ENCODE measurements at regions not wholly inside any gene's neighbourhood (a gene's known extent, or its start where the extent isn't known, plus 50 kb on each side); places are given as distances from the start of the nearest gene placed in this dataset.

DNA sequence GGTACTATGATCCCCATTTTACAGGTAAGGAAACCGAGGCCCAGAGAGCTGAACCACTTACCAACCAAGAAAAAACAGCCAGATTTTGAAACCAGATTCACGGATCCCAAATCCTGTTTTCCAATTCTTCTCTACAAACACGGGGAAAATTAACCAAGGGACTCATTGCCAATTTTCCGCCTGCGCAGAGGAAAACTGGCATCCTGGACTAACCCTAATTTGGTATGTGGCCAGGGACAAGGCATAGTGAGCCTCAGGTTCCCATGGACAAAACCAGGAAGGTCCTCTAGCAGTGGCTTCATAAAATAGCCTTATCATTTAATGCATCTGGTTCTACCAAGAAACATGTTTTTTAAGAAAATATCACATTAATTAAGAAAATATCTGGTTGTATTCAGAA is 517.3 kb downstream of the MED13L start:
- no peak for DNase-seq (ENCODE audit: low spot score)

DNA sequence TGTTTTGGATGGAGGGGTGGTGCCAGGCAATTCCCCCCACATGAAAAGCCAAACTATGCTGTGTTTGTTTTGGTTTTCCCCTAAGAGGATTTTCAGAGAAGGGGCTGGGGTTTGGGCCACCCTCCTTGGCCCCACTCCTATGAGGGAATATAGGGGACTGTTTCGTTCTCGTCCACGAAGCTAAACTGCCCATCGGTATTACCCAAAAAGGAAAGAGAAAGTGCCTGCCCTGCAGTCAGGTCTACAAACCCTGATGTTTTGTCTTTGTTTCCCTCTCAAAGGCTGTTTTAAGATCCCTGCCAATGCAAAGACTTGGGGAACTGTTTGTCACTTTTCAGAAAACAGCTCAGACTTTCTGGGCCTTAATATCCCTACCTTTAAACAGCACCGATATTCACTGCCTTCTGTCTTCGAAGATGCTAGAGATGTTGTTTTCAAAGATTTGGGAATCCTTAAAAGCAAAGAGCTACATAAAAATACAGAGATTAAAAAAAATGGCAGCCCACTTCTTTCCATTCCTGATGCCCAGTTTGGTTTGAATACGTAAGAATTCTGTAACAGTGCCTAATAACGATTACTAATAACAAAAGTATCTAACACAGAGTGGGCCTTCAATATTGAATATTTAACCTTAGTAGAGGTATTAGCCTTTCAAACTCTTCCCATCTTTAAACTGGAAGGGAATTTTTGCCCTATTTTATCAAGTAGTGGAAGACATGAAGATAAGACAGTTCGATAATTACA is 518.4 kb downstream of the MED13L start:
- DNase-seq (ENCODE audit: low spot score): no peak

DNA sequence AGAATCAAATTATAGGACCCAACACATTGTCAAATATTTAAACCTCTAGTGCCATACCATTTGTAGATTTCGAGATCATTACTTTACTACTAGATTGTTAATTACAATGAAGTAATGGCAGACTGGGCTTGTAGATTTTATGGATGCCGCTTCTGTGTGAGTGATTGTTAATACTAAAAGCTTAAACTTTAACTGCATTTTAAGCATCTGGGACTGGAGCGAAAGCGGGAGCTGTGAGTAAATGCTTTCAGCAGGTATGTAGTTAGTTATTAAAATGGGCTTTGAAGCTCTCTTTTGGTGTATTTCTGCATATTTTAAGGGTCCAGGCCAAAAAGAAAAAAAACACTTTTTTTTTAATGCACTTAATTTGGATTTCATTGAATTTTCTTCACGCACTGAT is 519.3 kb downstream of the MED13L start:
- no peak for DNase-seq (ENCODE audit: low spot score)

DNA sequence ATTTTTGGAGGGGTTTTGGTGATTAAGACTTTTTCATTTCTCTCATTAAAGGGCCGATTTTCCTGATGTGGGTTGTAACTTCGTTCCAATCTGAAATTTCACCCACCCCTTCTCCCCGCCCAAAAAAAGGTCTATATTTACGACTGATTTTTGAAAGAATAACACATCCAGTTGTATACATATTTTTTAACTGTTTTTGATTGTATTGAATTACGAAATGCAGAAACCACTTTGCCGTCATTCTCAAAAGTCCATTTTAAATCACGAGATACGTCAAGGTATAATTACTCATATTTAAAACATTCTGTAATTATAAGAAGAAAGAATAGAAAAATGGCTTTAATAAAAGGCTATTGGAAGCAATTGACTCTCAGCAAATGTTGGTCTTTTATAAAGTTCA is 520.7 kb downstream of the MED13L start:
- DNase-seq (ENCODE audit: low spot score): no peak

- DNase-seq (ENCODE audit: low spot score): no peak
These were observed 521.2 kb downstream of the MED13L start for GRCh38 chr12:115756271-115756670.

DNA sequence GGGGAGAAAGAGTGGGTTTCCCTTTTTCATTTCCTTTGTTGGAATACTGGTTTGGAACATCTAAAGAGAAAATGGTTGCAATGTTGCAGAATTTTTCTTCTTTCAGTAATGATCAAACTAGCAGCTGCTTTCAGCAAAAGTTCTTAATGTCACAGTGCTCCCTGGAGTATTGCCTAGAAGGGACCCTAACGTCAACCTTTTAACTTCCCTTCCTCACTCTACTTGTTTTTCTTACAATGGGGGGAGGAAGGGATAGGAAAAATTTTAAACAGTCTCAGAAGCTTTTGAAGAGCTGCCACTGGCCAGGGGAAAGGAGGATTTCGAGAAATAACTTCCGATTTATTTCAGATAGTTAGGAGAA is 521.8 kb downstream of the MED13L start:
- no peak for DNase-seq (ENCODE audit: low spot score)

GRCh38 chr12:115755061-115755724 is 522.3 kb downstream of the MED13L start:
- DNase-seq (ENCODE audit: low spot score): no peak

GRCh38 chr12:115752913-115753726 is 524.4 kb downstream of the MED13L start:
- no peak for DNase-seq (ENCODE audit: low spot score)

DNA sequence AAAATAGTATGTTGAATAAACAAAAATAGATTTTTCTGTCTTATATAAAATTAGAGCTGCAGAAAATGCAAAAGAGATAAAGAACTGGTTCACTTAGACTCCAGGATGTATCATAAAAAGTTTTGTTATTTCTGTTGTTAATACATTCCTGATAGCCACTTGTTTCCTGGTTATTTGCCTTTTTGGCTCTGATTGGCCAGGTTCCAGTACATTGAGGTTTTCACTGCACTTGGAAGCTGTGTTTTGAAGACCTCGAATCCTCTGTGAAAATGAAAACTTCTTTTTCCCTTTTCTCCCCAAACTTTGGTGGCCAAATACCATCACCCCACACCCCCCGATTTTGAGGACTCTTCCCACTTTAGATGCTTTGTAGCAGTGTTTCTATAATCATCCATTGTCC is 525.3 kb downstream of the MED13L start:
- DNase-seq (ENCODE audit: low spot score): no peak

- DNase-seq (ENCODE audit: low spot score): no peak
These were observed 527.2 kb downstream of the MED13L start for GRCh38 chr12:115750340-115750739.

DNA sequence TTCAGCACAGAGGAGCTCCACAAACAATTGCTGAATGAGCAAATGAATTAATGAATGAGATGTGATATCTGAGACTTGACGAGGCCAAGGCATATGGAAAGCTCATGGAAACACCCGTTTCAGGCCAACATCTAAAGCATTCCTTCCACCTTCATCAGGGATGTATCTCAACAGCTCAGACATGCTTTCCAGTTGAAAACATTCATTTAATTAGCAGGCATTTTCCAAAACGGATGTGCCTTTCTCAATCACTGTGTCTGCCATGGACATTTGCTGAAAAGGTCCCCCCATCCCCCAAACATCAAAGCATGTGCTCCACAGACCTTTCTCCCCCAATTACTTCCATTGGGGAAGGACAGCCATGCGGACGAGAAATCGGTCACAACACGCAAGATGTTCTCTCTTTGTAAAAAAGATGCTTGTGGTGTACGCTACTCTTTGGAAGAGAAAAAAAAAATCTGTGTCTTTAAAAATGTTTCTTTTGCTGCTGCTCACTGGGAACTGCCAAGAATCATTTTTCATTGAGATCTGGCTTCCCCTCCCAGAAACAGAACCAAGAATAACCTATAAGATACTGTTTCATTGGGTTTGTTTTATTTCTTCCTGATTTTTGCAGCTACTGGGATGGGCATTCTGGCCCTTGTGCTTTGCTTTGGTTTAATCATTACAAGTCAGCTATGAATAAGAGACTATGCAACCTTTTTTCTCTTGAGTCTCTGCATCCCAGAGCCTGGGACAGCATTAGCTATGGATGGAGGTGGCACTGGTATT is 528.2 kb downstream of the MED13L start:
- no peak for DNase-seq (ENCODE audit: low spot score)

DNA sequence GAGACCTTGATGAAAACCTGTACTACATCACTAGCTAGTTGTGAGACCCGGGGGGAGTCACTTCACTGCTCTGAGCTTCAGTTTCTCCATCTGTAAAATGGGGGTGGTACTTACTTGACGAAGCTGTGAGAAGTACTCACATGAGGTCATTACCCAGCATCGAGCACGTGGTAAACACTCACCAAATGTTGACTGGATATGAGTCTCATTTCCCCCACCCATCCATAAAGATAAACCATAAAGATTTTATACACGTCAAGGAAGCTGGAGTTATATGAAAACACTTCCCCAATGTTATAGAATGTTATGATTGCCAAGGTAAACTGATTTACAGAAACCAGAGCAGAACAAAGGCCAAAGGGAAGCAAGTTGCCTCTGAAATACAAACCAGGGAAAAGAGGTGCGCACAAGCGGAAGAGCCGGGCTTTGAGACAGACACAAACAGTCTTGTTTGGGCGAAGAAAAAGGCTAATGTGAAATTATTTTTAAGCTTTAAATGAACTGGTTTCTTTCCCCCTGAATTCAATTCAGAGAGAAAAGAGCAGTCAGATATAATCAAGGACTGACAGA is 536.8 kb downstream of the MED13L start:
- no peak for DNase-seq (ENCODE audit: low spot score)

GRCh38 chr12:115737895-115738294 is 539.6 kb downstream of the MED13L start:
- DNase-seq (ENCODE audit: low spot score): no peak

- no peak for DNase-seq (ENCODE audit: low spot score)
These were observed 541.1 kb downstream of the MED13L start for GRCh38 chr12:115736360-115736759.

DNA sequence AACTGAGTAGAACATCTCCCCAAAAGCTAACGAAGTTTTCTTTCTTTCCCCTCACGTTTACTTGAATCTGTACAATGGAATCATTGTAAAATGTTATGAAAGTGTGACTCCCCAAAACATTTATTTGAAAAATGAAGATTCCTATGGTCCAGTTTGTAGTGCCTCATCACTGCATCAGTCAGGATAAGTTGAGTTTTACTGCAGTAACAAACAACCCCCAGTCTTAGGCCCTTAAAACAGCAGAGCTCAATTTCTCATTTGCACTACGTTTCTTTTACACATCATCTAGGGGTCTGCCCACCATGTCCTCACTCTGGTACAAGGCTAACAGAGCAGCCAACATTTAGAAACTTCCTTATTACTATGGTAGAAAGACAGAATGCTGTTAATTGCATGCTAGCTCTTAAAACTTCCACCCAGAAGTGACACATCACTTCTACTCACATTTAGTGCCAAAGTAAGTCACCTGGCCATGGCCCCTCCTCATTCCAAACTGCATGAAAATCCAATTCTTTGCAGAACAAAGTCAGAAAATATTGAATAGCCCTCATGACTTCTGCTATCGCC is 546.4 kb downstream of the MED13L start:
- no peak for DNase-seq (ENCODE audit: low spot score)

GRCh38 chr12:115726691-115727090 is 550.8 kb downstream of the MED13L start:
- no peak for DNase-seq (ENCODE audit: low spot score)

DNA sequence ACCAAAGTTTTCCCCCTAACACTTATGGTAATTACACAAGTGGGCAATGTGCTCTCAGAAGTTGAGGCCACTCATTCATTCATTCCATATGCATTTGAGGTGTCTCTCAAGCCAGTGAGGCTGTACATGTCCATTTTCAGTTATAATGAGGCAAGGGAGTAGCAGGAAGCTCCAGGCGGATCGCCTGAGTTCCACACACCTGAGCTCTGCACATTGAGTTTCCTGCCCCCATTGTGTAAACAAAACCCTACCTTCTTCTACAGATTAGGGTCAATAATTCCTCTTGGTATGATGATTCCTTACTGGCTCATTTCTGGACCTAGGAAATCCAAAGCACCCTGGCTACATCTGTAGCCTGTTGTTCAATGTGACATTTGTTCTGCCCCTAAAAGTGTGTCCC is 555.3 kb downstream of the MED13L start:
- no peak for DNase-seq (ENCODE audit: low spot score)

GRCh38 chr12:115716551-115716950 is 560.9 kb downstream of the MED13L start:
- DNase-seq (ENCODE audit: low spot score): no peak

GRCh38 chr12:115712676-115713075 is 564.8 kb downstream of the MED13L start:
- no peak for DNase-seq (ENCODE audit: low spot score)

GRCh38 chr12:115710104-115710564 is 567.4 kb downstream of the MED13L start:
- DNase-seq (ENCODE audit: low spot score): no peak

DNA sequence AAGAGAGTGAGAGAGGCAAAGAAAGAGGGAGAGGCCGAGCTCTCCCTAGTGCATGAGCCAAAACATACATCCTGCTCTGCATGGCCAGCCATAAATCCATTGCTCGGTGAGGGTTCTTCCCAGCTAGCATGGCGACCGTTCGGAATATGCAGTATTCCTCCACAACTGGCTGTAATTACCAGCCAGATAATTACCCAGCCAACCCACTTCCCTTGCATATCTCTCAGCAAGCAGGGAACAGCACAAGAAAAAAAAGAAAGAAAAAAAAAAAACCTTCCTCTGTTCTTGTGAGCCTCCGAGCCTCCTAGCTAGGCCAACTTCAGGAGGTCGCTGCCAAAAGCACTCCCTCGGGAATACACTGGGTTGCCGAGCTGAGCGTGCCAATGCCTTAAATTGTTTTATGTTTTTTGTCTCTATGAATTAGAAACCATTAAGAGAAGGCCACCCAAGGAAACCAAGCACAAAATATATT is 567.9 kb downstream of the MED13L start:
- no peak for DNase-seq (ENCODE audit: low spot score)

Data from mesenteric fat pad (tissue), 1 donor.